ENCODE measurements at regions not wholly inside any gene's neighbourhood (a gene's known extent, or its start where the extent isn't known, plus 50 kb on each side); places are given as distances from the start of the nearest gene placed in this dataset.

- H4K91ac ChIP-seq (ENCODE audit: insufficient read length, low read depth, low read length) = no peak overlapping the region
- no peak overlapping the region for H2BK120ac ChIP-seq (ENCODE audit: low read depth, low read length, poor library complexity, severe bottlenecking)
- H2AFZ ChIP-seq (ENCODE audit: low read length) = no peak overlapping the region
- H3K9me3 ChIP-seq (ENCODE audit: control insufficient read depth, low read depth, low read length) = no peaks in the 10 kb centered on the region
- H3K4me2 ChIP-seq (ENCODE audit: insufficient read depth, insufficient read length, low read length) = no peak overlapping the region
- no peak overlapping the region for H4K8ac ChIP-seq (replicated peaks; ENCODE audit: insufficient read length, low read depth, low read length)
- no peaks in the 10 kb centered on the region for H4K20me1 ChIP-seq (ENCODE audit: control insufficient read depth, insufficient read depth, insufficient read length)
- WGBS (ENCODE audit: extremely low coverage, insufficient read length, low lambda C conversion rate) = no CpG with 5 or more reads among the region's 4 CpGs
- no peak for DNase-seq
- Mint-ChIP-seq H3K27me3 (ENCODE audit: low read depth) (peaks cover 75% of the 10 kb centered on the region), H3K4me3 (no peak overlapping the region), H3K9me3 (no peaks in the 10 kb centered on the region; a peak in 1 of 5 replicates), H3K4me1 (peaks cover 20 to 29% of the 10 kb centered on the region in 2 experiments), H3K36me3 (ENCODE audit: insufficient read depth in 1 of 3, low read depth in 3 of 3) (no peaks in the 10 kb centered on the region; a peak in 1 of 7 replicates), H3K27ac (no peak overlapping the region)
- no peak overlapping the region for H3T11ph ChIP-seq (ENCODE audit: low read length)
- H3K27ac ChIP-seq (ENCODE audit: insufficient read length, low read depth, low read length) = no peak overlapping the region
- no peaks in the 10 kb centered on the region for H3K23me2 ChIP-seq (ENCODE audit: insufficient read length, low read depth, low read length, poor library complexity, severe bottlenecking)
- no peak overlapping the region for H3K14ac ChIP-seq (ENCODE audit: insufficient read depth, low read length)
- no peaks in the 10 kb centered on the region for H3K79me2 ChIP-seq (ENCODE audit: insufficient read depth, low read length)
- H2AK5ac ChIP-seq (ENCODE audit: insufficient read length, low read length) = no peak overlapping the region
- no peak overlapping the region for H2BK20ac ChIP-seq (ENCODE audit: low read depth, low read length, poor library complexity, severe bottlenecking)
- peaks cover 4% of the 10 kb centered on the region; the same call in 1 of the 2 replicates for H3K27me3 ChIP-seq (ENCODE audit: insufficient read depth, low read length)
- no peak overlapping the region for H3K56ac ChIP-seq (ENCODE audit: insufficient read length, low read depth, low read length)
- no peaks in the 10 kb centered on the region for H3K4me1 ChIP-seq (ENCODE audit: insufficient read depth, low read length)
- no peak overlapping the region for H4K5ac ChIP-seq (ENCODE audit: insufficient read length, low read depth, low read length)
- H2BK12ac ChIP-seq (ENCODE audit: insufficient read length, low read depth, low read length) = no peak overlapping the region
- no peak overlapping the region for H2BK5ac ChIP-seq (ENCODE audit: insufficient read length, low read length)
- H3K9ac ChIP-seq (ENCODE audit: extremely low read depth, insufficient read length, low read length) = no peak overlapping the region
- no peaks in the 10 kb centered on the region for H3K79me1 ChIP-seq (ENCODE audit: insufficient read depth, low read depth, low read length, poor library complexity, severe bottlenecking)
- H3K23ac ChIP-seq (ENCODE audit: insufficient read length, low read depth, low read length) = no peak overlapping the region
- H2BK15ac ChIP-seq (ENCODE audit: low read depth, low read length) = no peak overlapping the region
- no peak overlapping the region for H3K4ac ChIP-seq (ENCODE audit: low read depth, low read length)
- no peak overlapping the region for H3K18ac ChIP-seq (ENCODE audit: insufficient read length, low read depth, low read length)
- no peak for TF ChIP-seq CTCF (conservative IDR thresholded peaks at IDR 0.05)
Measured at GRCh38 chr3:193981504-193981903, 154.4 kb upstream of the HES1 start.

Measured in H9 (cell line).